Vagina (tissue), 2 donors: ENCODE measurements at regions not wholly inside any gene's neighbourhood (a gene's known extent, or its start where the extent isn't known, plus 50 kb on each side); places are given as distances from the start of the nearest gene placed in this dataset.

Experiments
- DNase-seq, 2 donors: peaks; one replicate each; pipeline ENCODE4 v3.0.0-alpha.2; 2017; ENCODE audit errors: extremely low spot score in 2 of 2
- H3K27ac ChIP-seq: fragments of 200-600 bp; sonication (generic); one replicate; pipeline ENCODE4 v1.5.1; 2019
- H3K27me3 ChIP-seq: fragments of 200-600 bp; sonication (generic); one replicate; pipeline ENCODE4 v1.5.1; 2019
- H3K36me3 ChIP-seq, 2 donors: fragments of 200-600 bp; sonication (generic); one replicate each; pipeline ENCODE4 v1.5.1; 2017 to 2019
- H3K4me1 ChIP-seq: fragments of 200-600 bp; sonication (generic); one replicate; pipeline ENCODE4 v1.5.1; 2019
- H3K4me3 ChIP-seq, 2 donors: fragments of 200-600 bp; sonication (generic); 1 replicate in 1 of 2; 2 replicates in 1 of 2; pipeline ENCODE4 v1.5.1; 2016 to 2019
- H3K9me3 ChIP-seq: fragments of 200-600 bp; sonication (generic); one replicate; pipeline ENCODE4 v1.5.1; 2019
- CTCF ChIP-seq, 3 experiments: fragments of 450-650 bp in 2 of 3; fragments of 200-600 bp in 1 of 3; sonication (generic) in 1 of 3; IDR thresholded peaks; one replicate each; pipeline ENCODE4 v1.5.1; 2017 to 2019; ENCODE audit warnings: antibody characterized with exemption in 3 of 3, mild to moderate bottlenecking in 2 of 3, moderate library complexity in 2 of 3
- POLR2A ChIP-seq, 2 donors: fragments of 450-650 bp; IDR thresholded peaks; one replicate each; pipeline ENCODE4 v1.6.1; 2017; ENCODE audit warnings: antibody characterized with exemption in 2 of 2, mild to moderate bottlenecking in 2 of 2, moderate library complexity in 2 of 2
- POLR2AphosphoS5 ChIP-seq, 2 donors: sonication (generic); formaldehyde crosslinking; IDR thresholded peaks; one replicate each; pipeline ENCODE4 v1.9.0; 2017; ENCODE audit warnings: antibody characterized with exemption in 2 of 2, mild to moderate bottlenecking in 2 of 2, low read depth in 1 of 2; ENCODE audit not compliant: insufficient read depth in 1 of 2
- intact Hi-C: fragments of 100-400 bp; cut with DNase I; formaldehyde crosslinking; loops from one replicate; pipeline ENCODE4 v1.15.1; 2023

- Histone ChIP-seq H3K27ac (no peak overlapping the region), H3K4me1 (no peaks in the 10 kb centered on the region), H3K9me3 (no peaks in the 10 kb centered on the region), H3K36me3 (no peaks in the 10 kb centered on the region), H3K27me3 (no peaks in the 10 kb centered on the region), H3K4me3 (no peak overlapping the region)
- no peak for DNase-seq
- TF ChIP-seq POLR2A (IDR thresholded peaks at IDR 0.05), result no peak
- TF ChIP-seq POLR2AphosphoS5 (IDR thresholded peaks at IDR 0.05; ENCODE audit: insufficient read depth in 1 of 2, low read depth in 1 of 2), result no peak
- TF ChIP-seq CTCF (IDR thresholded peaks at IDR 0.05), result no peak
- intact Hi-C loops, result no loop called here
Observed at GRCh38 chr13:44816701-44817100, 172.6 kb downstream of the NUFIP1 start.

GRCh38 chr13:44815623-44816022 lies 173.6 kb downstream of the NUFIP1 start:
- intact Hi-C loops, result no loop called here
- H3K36me3 ChIP-seq, result no peaks in the 10 kb centered on the region
- H3K27me3 ChIP-seq, result no peaks in the 10 kb centered on the region
- H3K9me3 ChIP-seq, result no peaks in the 10 kb centered on the region
- no peak overlapping the region for H3K4me3 ChIP-seq
- no peaks in the 10 kb centered on the region for H3K4me1 ChIP-seq
- H3K27ac ChIP-seq, result no peak overlapping the region
- no peak for TF ChIP-seq POLR2AphosphoS5 (IDR thresholded peaks at IDR 0.05; ENCODE audit: insufficient read depth in 1 of 2, low read depth in 1 of 2)
- TF ChIP-seq POLR2A (IDR thresholded peaks at IDR 0.05), result no peak
- TF ChIP-seq CTCF (IDR thresholded peaks at IDR 0.05), result no peak
- no peak for DNase-seq

- H3K36me3 ChIP-seq, result no peaks in the 10 kb centered on the region
- no peak for DNase-seq
- intact Hi-C loops, result no loop called here
- no peaks in the 10 kb centered on the region for H3K4me1 ChIP-seq
- H3K9me3 ChIP-seq, result no peaks in the 10 kb centered on the region
- H3K27ac ChIP-seq, result no peak overlapping the region
- TF ChIP-seq POLR2A (IDR thresholded peaks at IDR 0.05), result no peak
- TF ChIP-seq POLR2AphosphoS5 (IDR thresholded peaks at IDR 0.05; ENCODE audit: insufficient read depth in 1 of 2, low read depth in 1 of 2), result no peak
- TF ChIP-seq CTCF (IDR thresholded peaks at IDR 0.05), result no peak
- no peak overlapping the region for H3K4me3 ChIP-seq
- H3K27me3 ChIP-seq, result no peaks in the 10 kb centered on the region
Observed at GRCh38 chr13:44814836-44815235, 174.4 kb downstream of the NUFIP1 start.

- Histone ChIP-seq H3K9me3 (no peaks in the 10 kb centered on the region), H3K27ac (no peak overlapping the region), H3K4me1 (no peaks in the 10 kb centered on the region), H3K27me3 (no peaks in the 10 kb centered on the region), H3K36me3 (no peaks in the 10 kb centered on the region), H3K4me3 (no peak overlapping the region)
- no peak for DNase-seq
- TF ChIP-seq POLR2A (IDR thresholded peaks at IDR 0.05) (no peak), CTCF (IDR thresholded peaks at IDR 0.05) (no peak), POLR2AphosphoS5 (IDR thresholded peaks at IDR 0.05; ENCODE audit: insufficient read depth in 1 of 2, low read depth in 1 of 2) (no peak)
- intact Hi-C loops, result no loop called here
Observed at GRCh38 chr13:44814161-44814560, 175.1 kb downstream of the NUFIP1 start.

GRCh38 chr13:44812818-44813217 lies 176.5 kb downstream of the NUFIP1 start:
- TF ChIP-seq POLR2AphosphoS5 (IDR thresholded peaks at IDR 0.05; ENCODE audit: insufficient read depth in 1 of 2, low read depth in 1 of 2) (no peak), POLR2A (IDR thresholded peaks at IDR 0.05) (no peak), CTCF (IDR thresholded peaks at IDR 0.05) (no peak)
- DNase-seq, result no peak
- Histone ChIP-seq H3K36me3 (no peaks in the 10 kb centered on the region), H3K4me3 (no peak overlapping the region), H3K4me1 (no peaks in the 10 kb centered on the region), H3K27me3 (no peaks in the 10 kb centered on the region), H3K27ac (no peak overlapping the region), H3K9me3 (no peaks in the 10 kb centered on the region)
- intact Hi-C loops, result no loop called here
